IPS-15b (cell line): ENCODE measurements at regions not wholly inside any gene's neighbourhood (a gene's known extent, or its start where the extent isn't known, plus 50 kb on each side); places are given as distances from the start of the nearest gene placed in this dataset.

Source experiments
- H3K27me3 ChIP-seq: one replicate; pipeline ENCODE4 v1.6.1; 2013; ENCODE audit warnings: low read length; ENCODE audit not compliant: control insufficient read depth, insufficient read depth
- H3K36me3 ChIP-seq: one replicate; pipeline ENCODE4 v1.6.1; 2013; ENCODE audit warnings: low read length; ENCODE audit not compliant: control insufficient read depth, insufficient read depth
- H3K4me1 ChIP-seq: one replicate; pipeline ENCODE4 v1.6.1; 2013; ENCODE audit warnings: mild to moderate bottlenecking, low read length; ENCODE audit not compliant: control insufficient read depth, insufficient read depth
- H3K4me3 ChIP-seq: one replicate; pipeline ENCODE4 v1.5.1; 2013; ENCODE audit warnings: low read depth, low read length
- H3K9ac ChIP-seq: one replicate; pipeline ENCODE4 v1.6.1; 2013; ENCODE audit warnings: low read depth, mild to moderate bottlenecking, low read length
- H3K9me3 ChIP-seq: one replicate; pipeline ENCODE4 v1.6.1; 2013; ENCODE audit warnings: mild to moderate bottlenecking, low read length; ENCODE audit not compliant: control insufficient read depth, insufficient read depth

DNA sequence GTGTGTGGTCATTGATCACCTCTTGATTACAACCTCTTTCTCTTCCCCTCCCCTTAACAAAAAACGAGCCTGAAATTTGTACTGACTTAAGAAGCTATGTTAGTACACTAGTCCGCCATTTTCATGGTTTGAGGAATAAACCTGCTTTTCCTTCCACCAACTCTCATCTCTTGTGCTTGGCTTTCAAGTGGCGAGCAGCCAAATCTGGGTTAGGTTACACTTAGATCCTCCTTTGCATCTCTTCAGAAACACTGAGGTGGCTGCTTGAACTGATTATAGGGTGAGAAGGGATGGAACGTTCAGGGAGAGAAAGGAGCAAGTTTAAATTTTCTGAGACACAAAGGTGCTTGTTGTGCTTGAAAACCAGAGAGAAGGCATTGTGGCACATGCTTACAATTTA lies 2171.4 kb downstream of the LRRC4C start:
- Histone ChIP-seq H3K27me3 (no peaks in the 10 kb centered on the region), H3K4me3 (no peak overlapping the region), H3K9ac (no peak overlapping the region), H3K36me3 (no peaks in the 10 kb centered on the region), H3K4me1 (no peaks in the 10 kb centered on the region), H3K9me3 (no peaks in the 10 kb centered on the region)

DNA sequence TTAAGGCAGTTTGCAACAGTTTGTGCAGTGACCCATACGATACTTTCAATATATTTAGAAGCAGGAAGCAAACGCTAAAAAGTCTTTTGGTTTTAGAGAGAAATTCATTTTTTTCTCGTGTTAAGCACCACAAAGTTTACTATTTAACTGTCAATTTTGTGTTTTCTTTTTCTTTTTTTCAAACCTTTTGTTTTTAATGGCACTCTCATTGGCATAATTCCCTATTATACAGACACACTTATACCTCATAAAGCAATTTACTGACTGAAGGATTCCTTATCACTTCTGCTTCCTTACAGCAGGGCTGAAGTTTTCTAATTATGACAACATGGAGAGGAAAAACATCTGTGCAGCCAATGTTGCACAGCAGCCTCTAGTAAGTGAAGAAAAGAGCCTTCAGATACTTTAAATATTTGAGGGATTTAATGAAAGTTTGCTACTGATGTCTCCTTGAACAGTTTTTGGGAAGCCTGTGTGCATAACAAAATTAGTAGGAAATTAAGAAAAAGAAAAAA lies 2191.2 kb downstream of the LRRC4C start:
- no peaks in the 10 kb centered on the region for H3K9me3 ChIP-seq
- no peaks in the 10 kb centered on the region for H3K4me1 ChIP-seq
- H3K9ac ChIP-seq = no peak overlapping the region
- no peaks in the 10 kb centered on the region for H3K36me3 ChIP-seq
- H3K4me3 ChIP-seq = no peak overlapping the region
- no peaks in the 10 kb centered on the region for H3K27me3 ChIP-seq

DNA sequence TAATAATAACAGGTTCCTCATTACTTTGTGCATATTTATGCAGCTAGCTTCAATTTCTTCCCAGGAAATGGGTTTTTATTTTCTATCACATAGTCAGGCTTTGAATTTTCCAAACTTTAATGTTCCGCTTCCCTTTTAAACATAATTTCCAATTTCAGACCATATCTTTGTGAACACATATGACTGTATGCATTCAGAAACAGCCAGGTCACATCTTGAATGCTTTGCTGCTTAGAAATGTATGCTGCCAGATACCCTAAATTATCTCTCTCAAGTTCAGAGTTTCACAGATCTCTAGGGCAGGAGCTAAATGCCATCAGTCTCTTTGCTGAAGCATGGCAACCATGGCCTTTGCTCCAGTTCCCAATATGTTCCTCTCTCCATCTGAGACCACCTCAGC lies 2203.8 kb downstream of the LRRC4C start:
- Histone ChIP-seq H3K4me1 (no peaks in the 10 kb centered on the region), H3K9ac (no peak overlapping the region)

DNA sequence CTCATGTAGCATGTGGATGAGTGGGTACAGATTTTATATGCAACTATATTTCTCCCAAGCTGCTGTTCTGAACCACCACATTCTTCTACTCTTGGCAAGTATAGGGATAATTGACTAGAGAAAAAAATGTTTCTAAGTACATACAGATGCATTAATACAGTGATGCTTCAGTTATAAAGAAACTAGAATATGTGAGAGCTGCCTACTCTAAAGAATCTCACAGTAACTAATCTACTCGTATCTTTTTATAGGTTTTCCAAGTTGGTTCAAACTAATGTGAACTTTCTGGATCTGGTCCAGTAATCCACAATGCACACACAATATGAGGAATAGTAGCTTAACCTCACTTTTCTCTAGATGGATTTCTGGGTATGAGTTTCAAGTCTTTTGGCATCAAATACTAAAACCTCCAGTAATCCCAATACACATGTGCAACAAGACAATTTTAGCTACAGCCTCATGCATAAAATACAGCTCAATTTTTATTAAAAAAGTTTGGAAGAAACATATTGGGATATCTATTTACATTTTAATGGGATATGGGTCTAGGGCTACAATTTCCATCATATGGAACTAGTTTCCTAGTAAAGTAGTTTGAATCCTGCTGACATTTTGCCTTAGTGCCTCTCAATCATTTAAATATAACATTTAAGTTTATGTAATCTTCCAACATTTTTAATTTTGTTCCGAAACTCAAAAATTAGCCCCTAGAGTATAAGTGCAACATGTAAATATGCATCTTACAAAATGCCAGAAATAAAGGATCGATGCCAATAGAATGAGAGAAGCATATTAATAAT lies 2209.7 kb downstream of the LRRC4C start:
- Histone ChIP-seq H3K36me3 (no peaks in the 10 kb centered on the region), H3K9ac (no peak overlapping the region), H3K27me3 (no peaks in the 10 kb centered on the region), H3K9me3 (no peaks in the 10 kb centered on the region), H3K4me3 (no peak overlapping the region), H3K4me1 (no peaks in the 10 kb centered on the region)

More for the DNA sequence above, 2203.8 kb downstream of the LRRC4C start:
- no peaks in the 10 kb centered on the region for H3K27me3 ChIP-seq
- H3K36me3 ChIP-seq = no peaks in the 10 kb centered on the region
- H3K4me3 ChIP-seq = no peak overlapping the region
- H3K9me3 ChIP-seq = peaks cover 5% of the 10 kb centered on the region

DNA sequence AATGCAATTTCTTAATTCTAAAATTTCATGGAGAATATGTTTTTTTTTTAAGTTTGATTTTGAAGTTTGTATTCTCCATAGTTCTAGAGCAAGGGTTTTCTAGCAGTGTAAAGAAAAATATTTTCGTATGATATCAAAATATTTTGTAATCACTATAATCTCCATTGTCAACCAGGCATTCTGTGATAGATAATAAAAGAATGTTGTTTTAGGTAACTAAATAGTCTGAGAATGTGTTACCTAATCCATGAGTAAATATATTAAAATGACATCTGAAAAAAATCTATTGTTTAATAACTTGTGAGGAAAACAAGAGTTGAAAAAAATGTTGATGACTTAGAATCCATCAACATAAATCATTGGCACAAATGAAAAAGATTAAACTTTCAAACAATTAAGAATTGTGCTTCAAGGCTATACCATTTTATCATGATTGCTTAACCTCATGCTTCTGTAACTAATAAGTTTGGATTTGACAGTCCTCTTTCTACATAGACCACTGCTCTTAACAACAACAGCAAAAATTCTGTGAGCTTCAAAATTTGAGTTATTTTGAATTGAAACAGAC lies 2211.8 kb downstream of the LRRC4C start:
- Histone ChIP-seq H3K9ac (no peak overlapping the region), H3K4me1 (no peaks in the 10 kb centered on the region), H3K9me3 (no peaks in the 10 kb centered on the region), H3K4me3 (no peak overlapping the region), H3K36me3 (no peaks in the 10 kb centered on the region), H3K27me3 (no peaks in the 10 kb centered on the region)

DNA sequence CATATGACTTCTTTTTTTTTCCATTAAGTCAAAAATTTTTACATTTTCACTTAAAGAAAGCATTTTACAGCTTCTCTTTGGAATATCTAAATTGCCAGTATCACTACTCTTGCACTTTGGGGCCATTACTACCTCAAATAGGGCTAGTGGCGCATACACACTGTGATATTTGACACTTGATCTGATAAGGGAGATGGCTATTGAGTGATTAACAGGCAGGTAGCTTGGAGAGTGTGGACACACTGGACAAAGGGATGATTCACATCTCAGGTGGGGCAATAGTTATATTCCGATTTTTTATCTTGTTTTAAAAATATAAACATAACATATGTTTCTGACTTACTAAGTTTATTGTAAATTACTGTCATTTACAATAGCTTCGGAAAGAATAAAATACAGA lies 2219.9 kb downstream of the LRRC4C start:
- no peak overlapping the region for H3K9ac ChIP-seq

DNA sequence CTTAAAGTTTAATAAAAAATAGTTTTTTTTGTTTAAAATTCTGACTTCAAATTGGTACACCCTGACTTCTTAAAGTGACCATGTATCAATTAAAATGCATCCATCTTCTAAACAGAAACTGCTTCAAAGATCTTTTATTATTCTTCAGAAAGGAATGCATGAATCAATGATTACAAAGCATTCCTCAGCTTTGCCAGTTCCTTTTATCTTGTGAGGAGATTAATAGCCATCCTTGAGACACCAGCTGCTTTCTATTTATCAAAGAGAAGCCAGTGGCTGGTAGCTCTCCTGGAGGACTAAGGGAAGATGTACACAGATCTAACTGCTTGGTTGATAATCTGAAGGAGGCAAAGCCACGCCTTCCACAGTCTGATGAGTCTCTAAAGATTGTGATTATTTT lies 2222.5 kb downstream of the LRRC4C start:
- H3K27me3 ChIP-seq = no peaks in the 10 kb centered on the region
- no peak overlapping the region for H3K9ac ChIP-seq
- no peaks in the 10 kb centered on the region for H3K4me1 ChIP-seq
- no peak overlapping the region for H3K4me3 ChIP-seq
- no peaks in the 10 kb centered on the region for H3K9me3 ChIP-seq
- no peaks in the 10 kb centered on the region for H3K36me3 ChIP-seq

More for the DNA sequence above, 2219.9 kb downstream of the LRRC4C start:
- Histone ChIP-seq H3K27me3 (no peaks in the 10 kb centered on the region), H3K9me3 (no peaks in the 10 kb centered on the region), H3K4me1 (no peaks in the 10 kb centered on the region), H3K36me3 (no peaks in the 10 kb centered on the region), H3K4me3 (no peak overlapping the region)

DNA sequence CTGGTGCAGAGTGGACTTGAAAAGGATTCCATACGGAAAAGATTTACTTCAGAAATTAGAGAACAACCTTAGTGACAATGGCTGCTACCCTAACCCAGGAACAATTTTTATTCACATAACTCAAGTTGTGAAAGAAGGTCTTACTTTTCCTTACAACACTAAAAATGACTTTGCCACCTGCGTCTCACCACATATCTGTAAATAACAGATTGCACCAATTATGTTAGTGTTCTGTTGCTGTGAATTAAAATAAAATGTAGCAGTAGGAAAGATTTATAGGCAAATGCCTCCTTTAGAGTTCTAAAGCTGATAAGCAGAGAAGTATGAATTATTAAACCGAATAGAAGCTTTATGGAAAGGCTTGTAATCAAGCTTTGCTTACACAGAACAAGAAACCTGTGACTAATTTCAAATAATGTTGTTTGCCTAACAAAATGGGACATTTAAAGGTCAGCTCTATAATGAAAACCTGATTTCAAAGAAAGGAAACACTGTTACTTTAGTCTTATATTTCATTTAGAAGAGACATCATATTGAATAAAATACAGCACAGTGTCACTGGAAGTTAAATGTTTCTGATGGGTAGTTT lies 2237.8 kb downstream of the LRRC4C start:
- Histone ChIP-seq H3K9ac (no peak overlapping the region), H3K27me3 (no peaks in the 10 kb centered on the region), H3K4me1 (no peaks in the 10 kb centered on the region), H3K4me3 (no peak overlapping the region), H3K36me3 (no peaks in the 10 kb centered on the region), H3K9me3 (no peaks in the 10 kb centered on the region)

DNA sequence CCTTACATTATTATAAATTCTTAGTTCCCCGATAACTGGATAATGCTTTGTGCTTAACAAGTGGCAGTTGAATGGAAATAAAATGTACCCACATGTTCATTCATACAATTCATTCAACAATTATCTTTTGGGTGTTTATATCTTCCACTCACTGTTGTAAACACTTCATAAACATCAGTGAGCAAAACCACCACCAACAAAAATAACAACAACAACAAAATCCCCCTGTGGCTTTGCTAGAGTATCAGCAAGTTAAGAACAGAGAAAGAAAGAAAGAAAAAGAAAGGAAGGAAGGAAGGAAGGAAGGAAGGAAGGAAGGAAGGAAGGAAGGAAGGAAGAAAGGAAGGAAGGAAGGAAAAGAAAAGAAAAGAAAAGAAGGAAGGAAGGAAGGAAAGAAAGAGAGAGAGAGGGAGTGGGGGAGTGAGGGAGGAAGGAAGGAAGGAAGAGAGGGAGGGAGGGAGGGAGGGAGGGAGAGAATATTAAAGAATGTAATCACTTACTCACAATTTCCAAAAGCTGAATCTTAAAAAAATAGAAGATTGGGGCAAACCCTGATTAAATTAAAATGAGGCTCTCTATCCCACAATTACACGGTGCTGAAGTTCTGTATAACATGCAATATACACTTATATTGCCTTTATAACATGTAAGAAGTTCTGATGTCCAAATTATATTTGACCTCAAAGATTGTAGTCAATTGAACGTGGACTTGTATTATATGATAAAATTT lies 2238.8 kb downstream of the LRRC4C start:
- H3K9ac ChIP-seq = no peak overlapping the region

DNA sequence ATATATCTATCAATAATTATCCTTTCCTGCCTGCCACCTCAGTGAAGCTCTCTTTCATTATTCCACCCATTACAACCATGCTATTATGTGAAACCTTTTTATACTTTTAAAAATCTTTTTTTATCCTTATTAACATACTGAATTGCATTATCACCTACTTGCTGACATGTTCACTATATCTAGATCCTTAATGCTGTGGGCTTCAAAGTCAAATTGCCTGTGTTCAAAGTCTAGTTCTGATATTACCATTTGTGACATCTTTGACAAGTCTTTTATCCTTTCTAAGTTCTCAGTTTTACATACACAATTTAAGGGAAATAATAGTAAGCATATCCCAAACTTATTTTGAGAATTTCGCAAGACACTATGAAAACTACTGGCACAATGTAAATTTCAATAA lies 2239.4 kb downstream of the LRRC4C start:
- H3K36me3 ChIP-seq = no peaks in the 10 kb centered on the region
- H3K4me1 ChIP-seq = no peaks in the 10 kb centered on the region
- no peak overlapping the region for H3K9ac ChIP-seq
- H3K27me3 ChIP-seq = no peaks in the 10 kb centered on the region
- no peaks in the 10 kb centered on the region for H3K9me3 ChIP-seq
- no peak overlapping the region for H3K4me3 ChIP-seq

More for the DNA sequence above, 2238.8 kb downstream of the LRRC4C start:
- H3K9me3 ChIP-seq = no peaks in the 10 kb centered on the region
- no peaks in the 10 kb centered on the region for H3K4me1 ChIP-seq
- H3K27me3 ChIP-seq = no peaks in the 10 kb centered on the region
- H3K4me3 ChIP-seq = no peak overlapping the region
- no peaks in the 10 kb centered on the region for H3K36me3 ChIP-seq

DNA sequence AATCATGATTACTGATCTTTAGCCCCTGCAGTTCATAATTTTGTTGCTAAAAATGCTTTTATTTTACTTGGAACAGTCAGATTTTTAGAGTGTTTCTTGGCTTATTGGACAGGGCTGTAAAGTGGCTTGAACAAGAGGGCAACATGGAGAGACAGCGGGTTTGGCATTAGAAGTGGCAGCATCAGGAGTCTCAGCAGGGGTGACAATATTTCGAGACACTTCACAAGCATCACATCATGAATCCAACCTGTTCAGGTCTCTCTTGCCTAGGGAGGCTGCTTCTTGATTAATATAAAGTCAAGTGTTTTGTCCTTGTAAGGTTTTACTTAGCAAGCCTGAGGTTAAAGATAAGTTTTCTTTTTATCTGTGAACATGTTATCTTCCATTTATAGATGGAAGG lies 2249.5 kb downstream of the LRRC4C start:
- Histone ChIP-seq H3K36me3 (no peaks in the 10 kb centered on the region), H3K9ac (no peak overlapping the region), H3K9me3 (no peaks in the 10 kb centered on the region), H3K27me3 (no peaks in the 10 kb centered on the region), H3K4me3 (no peak overlapping the region), H3K4me1 (no peaks in the 10 kb centered on the region)
